ENCODE measurements at regions not wholly inside any gene's neighbourhood (a gene's known extent, or its start where the extent isn't known, plus 50 kb on each side); places are given as distances from the start of the nearest gene placed in this dataset.

DNA sequence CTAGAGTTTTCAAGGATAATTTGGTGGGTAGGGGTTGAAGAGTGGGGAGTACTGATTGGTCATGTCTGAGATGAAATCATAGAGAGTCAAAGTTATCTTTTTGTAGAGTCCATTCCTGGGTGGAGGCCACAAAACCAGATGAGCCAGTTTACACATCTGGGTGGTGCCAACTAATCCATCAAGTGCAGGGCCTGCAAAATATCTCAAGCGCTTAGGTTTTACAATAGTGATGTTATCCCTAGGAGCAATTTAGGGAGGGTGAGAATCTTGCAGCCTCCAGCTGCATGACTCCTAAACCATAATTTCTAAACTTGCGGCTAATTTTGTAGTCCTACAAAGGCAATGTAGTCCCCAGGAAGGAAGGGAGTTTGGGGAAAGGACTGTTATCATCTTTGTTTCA lies 988.3 kb upstream of the LCORL start (continued):
- TF ChIP-seq, protein P1, sequence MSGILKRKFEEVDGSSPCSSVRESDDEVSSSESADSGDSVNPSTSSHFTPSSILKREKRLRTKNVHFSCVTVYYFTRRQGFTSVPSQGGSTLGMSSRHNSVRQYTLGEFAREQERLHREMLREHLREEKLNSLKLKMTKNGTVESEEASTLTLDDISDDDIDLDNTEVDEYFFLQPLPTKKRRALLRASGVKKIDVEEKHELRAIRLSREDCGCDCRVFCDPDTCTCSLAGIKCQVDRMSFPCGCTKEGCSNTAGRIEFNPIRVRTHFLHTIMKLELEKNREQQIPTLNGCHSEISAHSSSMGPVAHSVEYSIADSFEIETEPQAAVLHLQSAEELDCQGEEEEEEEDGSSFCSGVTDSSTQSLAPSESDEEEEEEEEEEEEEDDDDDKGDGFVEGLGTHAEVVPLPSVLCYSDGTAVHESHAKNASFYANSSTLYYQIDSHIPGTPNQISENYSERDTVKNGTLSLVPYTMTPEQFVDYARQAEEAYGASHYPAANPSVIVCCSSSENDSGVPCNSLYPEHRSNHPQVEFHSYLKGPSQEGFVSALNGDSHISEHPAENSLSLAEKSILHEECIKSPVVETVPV (CRISPR knock-in tag; IDR thresholded peaks at IDR 0.05), result no peak
- TF ChIP-seq ISL1 (CRISPR knock-in tag; IDR thresholded peaks at IDR 0.05), result no peak

GRCh38 chr4:19005211-19005610 lies 983.7 kb upstream of the LCORL start:
- TF ChIP-seq SNAI2 (CRISPR knock-in tag; IDR thresholded peaks at IDR 0.05) (no peak), TCF4 (CRISPR knock-in tag; IDR thresholded peaks at IDR 0.05; ENCODE audit: borderline replicate concordance) (no peak)
- TF ChIP-seq, protein P1 (CRISPR knock-in tag; IDR thresholded peaks at IDR 0.05), result no peak
- peak; percentile 63 for ATAC-seq

DNA sequence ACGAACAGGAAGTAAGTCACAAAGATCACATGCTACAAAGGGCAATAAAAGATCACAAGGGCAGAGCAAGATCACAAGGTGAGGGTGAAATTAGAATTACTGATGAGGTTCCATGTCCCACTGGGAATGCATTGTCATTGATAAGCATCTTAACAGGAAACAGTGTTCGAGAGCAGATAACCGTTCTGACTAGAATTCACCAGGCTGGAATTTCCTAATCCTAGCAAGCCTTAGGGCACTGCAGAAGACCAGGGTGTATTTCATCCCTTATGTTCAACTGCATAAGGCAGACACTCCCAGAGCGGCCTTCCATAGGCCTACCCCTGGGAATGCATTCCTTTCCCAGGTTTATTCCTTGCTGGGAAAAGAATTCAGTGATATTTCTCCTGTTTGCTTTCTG lies 980.6 kb upstream of the LCORL start:
- TF ChIP-seq PPARA (CRISPR knock-in tag; IDR thresholded peaks at IDR 0.05; ENCODE audit: borderline replicate concordance) (no peak), ISL1 (CRISPR knock-in tag; IDR thresholded peaks at IDR 0.05) (no peak), GLIS3 (CRISPR knock-in tag; IDR thresholded peaks at IDR 0.05) (no peak), CSDC2 (CRISPR knock-in tag; IDR thresholded peaks at IDR 0.05) (no peak), BACH2 (CRISPR knock-in tag; IDR thresholded peaks at IDR 0.05; ENCODE audit: borderline replicate concordance) (no peak), ZFP3 (CRISPR knock-in tag; IDR thresholded peaks at IDR 0.05) (no peak), OSR1 (CRISPR knock-in tag; IDR thresholded peaks at IDR 0.05) (no peak)
- TF ChIP-seq, protein P2, sequence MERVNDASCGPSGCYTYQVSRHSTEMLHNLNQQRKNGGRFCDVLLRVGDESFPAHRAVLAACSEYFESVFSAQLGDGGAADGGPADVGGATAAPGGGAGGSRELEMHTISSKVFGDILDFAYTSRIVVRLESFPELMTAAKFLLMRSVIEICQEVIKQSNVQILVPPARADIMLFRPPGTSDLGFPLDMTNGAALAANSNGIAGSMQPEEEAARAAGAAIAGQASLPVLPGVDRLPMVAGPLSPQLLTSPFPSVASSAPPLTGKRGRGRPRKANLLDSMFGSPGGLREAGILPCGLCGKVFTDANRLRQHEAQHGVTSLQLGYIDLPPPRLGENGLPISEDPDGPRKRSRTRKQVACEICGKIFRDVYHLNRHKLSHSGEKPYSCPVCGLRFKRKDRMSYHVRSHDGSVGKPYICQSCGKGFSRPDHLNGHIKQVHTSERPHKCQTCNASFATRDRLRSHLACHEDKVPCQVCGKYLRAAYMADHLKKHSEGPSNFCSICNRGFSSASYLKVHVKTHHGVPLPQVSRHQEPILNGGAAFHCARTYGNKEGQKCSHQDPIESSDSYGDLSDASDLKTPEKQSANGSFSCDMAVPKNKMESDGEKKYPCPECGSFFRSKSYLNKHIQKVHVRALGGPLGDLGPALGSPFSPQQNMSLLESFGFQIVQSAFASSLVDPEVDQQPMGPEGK (CRISPR knock-in tag; IDR thresholded peaks at IDR 0.05; ENCODE audit: borderline replicate concordance), result no peak
- TF ChIP-seq, protein P3, sequence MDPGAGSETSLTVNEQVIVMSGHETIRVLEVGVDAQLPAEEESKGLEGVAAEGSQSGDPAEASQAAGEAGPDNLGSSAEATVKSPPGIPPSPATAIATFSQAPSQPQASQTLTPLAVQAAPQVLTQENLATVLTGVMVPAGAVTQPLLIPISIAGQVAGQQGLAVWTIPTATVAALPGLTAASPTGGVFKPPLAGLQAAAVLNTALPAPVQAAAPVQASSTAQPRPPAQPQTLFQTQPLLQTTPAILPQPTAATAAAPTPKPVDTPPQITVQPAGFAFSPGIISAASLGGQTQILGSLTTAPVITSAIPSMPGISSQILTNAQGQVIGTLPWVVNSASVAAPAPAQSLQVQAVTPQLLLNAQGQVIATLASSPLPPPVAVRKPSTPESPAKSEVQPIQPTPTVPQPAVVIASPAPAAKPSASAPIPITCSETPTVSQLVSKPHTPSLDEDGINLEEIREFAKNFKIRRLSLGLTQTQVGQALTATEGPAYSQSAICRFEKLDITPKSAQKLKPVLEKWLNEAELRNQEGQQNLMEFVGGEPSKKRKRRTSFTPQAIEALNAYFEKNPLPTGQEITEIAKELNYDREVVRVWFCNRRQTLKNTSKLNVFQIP (CRISPR knock-in tag; IDR thresholded peaks at IDR 0.05; ENCODE audit: borderline replicate concordance, low read depth), result no peak
- no peak for ATAC-seq

DNA sequence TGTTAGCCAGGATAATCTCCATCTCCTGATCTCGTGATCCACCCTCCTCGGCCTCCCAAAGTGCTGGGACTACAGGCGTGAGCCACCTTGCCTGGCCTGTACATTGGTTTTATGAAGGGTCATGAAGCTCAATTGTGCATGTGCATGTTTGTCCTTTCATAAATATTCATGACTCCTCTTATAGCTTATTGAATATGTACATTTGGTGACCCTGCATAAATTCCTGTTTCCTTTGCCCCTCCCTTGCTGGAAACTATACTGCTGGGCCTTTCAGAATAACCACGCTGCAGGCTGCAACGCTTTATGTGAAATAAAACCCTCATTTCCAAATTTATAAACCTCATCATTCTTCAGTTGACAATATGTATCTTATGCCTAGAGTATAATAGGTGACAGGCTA lies 978.0 kb upstream of the LCORL start:
- no peak for ATAC-seq
- no peak for TF ChIP-seq ZNF70 (CRISPR knock-in tag; IDR thresholded peaks at IDR 0.05)
- TF ChIP-seq, protein P1 (CRISPR knock-in tag; IDR thresholded peaks at IDR 0.05), result no peak
- no peak for TF ChIP-seq BACH2 (CRISPR knock-in tag; IDR thresholded peaks at IDR 0.05; ENCODE audit: borderline replicate concordance)
- TF ChIP-seq, protein P3 (CRISPR knock-in tag; IDR thresholded peaks at IDR 0.05; ENCODE audit: borderline replicate concordance, low read depth), result no peak
- TF ChIP-seq ZFP3 (CRISPR knock-in tag; IDR thresholded peaks at IDR 0.05), result no peak
- TF ChIP-seq CSDC2 (CRISPR knock-in tag; IDR thresholded peaks at IDR 0.05), result no peak
- TF ChIP-seq, protein P2 (CRISPR knock-in tag; IDR thresholded peaks at IDR 0.05; ENCODE audit: borderline replicate concordance), result no peak
- no peak for TF ChIP-seq ZC3H10 (CRISPR knock-in tag; IDR thresholded peaks at IDR 0.05)
- no peak for TF ChIP-seq ZFP30 (CRISPR knock-in tag; IDR thresholded peaks at IDR 0.05)
- TF ChIP-seq TCF4 (CRISPR knock-in tag; IDR thresholded peaks at IDR 0.05; ENCODE audit: borderline replicate concordance), result no peak
- no peak for TF ChIP-seq ESRRG (CRISPR knock-in tag; IDR thresholded peaks at IDR 0.05)
- no peak for TF ChIP-seq ZNF8 (CRISPR knock-in tag; IDR thresholded peaks at IDR 0.05)

All from SK-N-SH treated with all-trans-retinoic acid at 6 μM for 48 hours (cell line).